Thoracic aorta (tissue), 2 donors: ENCODE measurements at regions not wholly inside any gene's neighbourhood (a gene's known extent, or its start where the extent isn't known, plus 50 kb on each side); places are given as distances from the start of the nearest gene placed in this dataset.

Source experiments
- ATAC-seq: fragments of 150-250 bp; one replicate; pipeline ENCODE4 v1.8.0; 2017; ENCODE audit warnings: low read depth; ENCODE audit not compliant: insufficient number of reproducible peaks, low FRiP score
- DNase-seq: peaks from one replicate; pipeline ENCODE4 v3.0.0-alpha.2; 2020; ENCODE audit warnings: low spot score
- H3K27ac ChIP-seq, 2 donors: fragments of 200-600 bp; sonication (generic); 1 replicate in 1 of 2; 2 replicates in 1 of 2; pipeline ENCODE4 v1.5.1; 2016; ENCODE audit warnings: mild to moderate bottlenecking in 2 of 2, moderate library complexity in 2 of 2
- H3K27me3 ChIP-seq: fragments of 200-600 bp; sonication (generic); replicated peaks from 2 replicates; pipeline ENCODE4 v1.6.0; 2016; ENCODE audit warnings: mild to moderate bottlenecking; ENCODE audit not compliant: insufficient read depth
- H3K36me3 ChIP-seq: fragments of 200-600 bp; sonication (generic); one replicate; pipeline ENCODE4 v1.5.1; 2016
- H3K4me1 ChIP-seq, 2 donors: fragments of 200-600 bp; sonication (generic); 1 replicate in 1 of 2; 2 replicates in 1 of 2; pipeline versions ENCODE4 v1.5.1 to v1.6.0; 2016; ENCODE audit warnings: low read depth in 2 of 2, mild to moderate bottlenecking in 1 of 2; ENCODE audit not compliant: control insufficient read depth in 1 of 2
- H3K4me3 ChIP-seq: fragments of 200-600 bp; sonication (generic); 2 replicates; pipeline ENCODE4 v1.5.1; 2016; ENCODE audit warnings: mild to moderate bottlenecking
- H3K9me3 ChIP-seq: fragments of 200-600 bp; sonication (generic); 2 replicates; pipeline ENCODE4 v1.5.1; 2016
- TF ChIP-seq, protein P1 (sequence below): fragments of 200-600 bp; sonication (generic); IDR thresholded peaks from one replicate; pipeline ENCODE4 v1.5.1; 2019; ENCODE audit warnings: antibody characterized with exemption

DNA sequence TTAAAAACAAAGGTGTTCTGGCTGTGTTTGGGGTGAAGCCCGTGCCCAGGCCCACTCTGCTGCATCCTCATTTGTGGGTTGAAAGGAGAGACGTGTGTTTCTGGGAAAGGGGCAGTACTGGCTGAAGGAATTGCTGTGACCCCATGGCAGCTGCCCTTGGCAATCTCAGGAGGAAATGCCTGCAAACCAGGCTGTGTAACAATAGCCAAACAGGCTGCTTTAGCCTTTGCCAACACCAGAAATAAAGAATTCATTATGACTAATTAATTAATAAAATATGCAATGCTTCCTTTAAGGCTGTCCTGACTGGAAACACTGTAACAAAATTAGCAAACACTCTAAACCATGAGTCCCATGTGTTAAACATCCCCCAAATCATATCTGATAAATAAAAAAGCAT is 53.0 kb upstream of the KRR1 start:
- Histone ChIP-seq H3K36me3 (no peaks in the 10 kb centered on the region), H3K4me3 (no peak overlapping the region), H3K4me1 (peaks cover 0 to 10% of the 10 kb centered on the region in 2 donors), H3K27me3 (no peaks in the 10 kb centered on the region), H3K27ac (no peak overlapping the region), H3K9me3 (no peaks in the 10 kb centered on the region)
- ATAC-seq (no peak), DNase-seq (no peak)
- TF ChIP-seq, protein P1, sequence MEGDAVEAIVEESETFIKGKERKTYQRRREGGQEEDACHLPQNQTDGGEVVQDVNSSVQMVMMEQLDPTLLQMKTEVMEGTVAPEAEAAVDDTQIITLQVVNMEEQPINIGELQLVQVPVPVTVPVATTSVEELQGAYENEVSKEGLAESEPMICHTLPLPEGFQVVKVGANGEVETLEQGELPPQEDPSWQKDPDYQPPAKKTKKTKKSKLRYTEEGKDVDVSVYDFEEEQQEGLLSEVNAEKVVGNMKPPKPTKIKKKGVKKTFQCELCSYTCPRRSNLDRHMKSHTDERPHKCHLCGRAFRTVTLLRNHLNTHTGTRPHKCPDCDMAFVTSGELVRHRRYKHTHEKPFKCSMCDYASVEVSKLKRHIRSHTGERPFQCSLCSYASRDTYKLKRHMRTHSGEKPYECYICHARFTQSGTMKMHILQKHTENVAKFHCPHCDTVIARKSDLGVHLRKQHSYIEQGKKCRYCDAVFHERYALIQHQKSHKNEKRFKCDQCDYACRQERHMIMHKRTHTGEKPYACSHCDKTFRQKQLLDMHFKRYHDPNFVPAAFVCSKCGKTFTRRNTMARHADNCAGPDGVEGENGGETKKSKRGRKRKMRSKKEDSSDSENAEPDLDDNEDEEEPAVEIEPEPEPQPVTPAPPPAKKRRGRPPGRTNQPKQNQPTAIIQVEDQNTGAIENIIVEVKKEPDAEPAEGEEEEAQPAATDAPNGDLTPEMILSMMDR: no peak

DNA sequence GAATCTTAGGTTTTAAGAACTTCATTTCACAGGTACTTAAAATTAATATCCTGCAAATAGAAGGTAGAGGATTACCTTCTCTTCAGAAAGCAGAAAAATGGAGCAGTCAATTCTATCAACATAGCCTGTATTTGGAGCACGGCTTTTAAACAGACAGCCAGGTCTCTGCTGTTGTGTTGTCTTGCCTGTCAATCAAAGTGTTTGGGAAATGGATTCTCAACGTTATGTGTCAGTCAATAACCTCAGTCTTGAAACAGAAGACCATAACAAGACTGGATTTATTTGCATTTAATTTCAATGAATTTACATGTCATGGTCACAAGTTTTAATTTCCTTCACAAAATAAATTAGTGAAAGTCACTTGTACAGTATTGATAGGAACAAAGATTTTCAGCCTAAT is 51.9 kb upstream of the KRR1 start:
- ATAC-seq (no peak), DNase-seq (no peak)
- TF ChIP-seq, protein P1: no peak
- Histone ChIP-seq H3K27me3 (no peaks in the 10 kb centered on the region), H3K27ac (no peak overlapping the region), H3K4me1 (peaks cover 0 to 1% of the 10 kb centered on the region in 2 donors), H3K9me3 (no peaks in the 10 kb centered on the region), H3K4me3 (no peak overlapping the region), H3K36me3 (no peaks in the 10 kb centered on the region)

DNA sequence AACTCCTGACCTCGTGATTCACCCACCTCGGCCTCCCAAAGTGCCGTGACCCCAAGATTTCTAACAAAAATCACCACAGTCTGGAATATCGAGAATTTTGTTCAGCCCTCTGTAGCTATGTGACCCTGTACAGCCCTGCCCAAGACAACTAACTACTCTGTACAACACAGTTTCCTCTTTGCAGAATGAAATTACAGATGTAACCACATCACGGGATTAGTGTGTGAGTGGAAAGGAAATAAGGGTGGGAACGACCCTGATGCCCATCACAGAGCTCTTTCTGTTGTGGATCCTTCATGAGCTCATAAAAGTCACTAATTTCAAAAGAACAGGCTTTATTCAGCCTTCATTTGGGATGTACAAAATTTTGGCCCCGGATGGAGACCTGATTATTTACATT is 50.5 kb upstream of the KRR1 start:
- Histone ChIP-seq H3K4me1 (no peaks in the 10 kb centered on the region), H3K27ac (no peak overlapping the region), H3K27me3 (no peaks in the 10 kb centered on the region), H3K4me3 (no peak overlapping the region), H3K9me3 (no peaks in the 10 kb centered on the region), H3K36me3 (no peaks in the 10 kb centered on the region)
- no peak for ATAC-seq
- no peak for DNase-seq
- TF ChIP-seq, protein P1: no peak
